Peyer's patch (tissue), 4 donors: ENCODE measurements at regions not wholly inside any gene's neighbourhood (a gene's known extent, or its start where the extent isn't known, plus 50 kb on each side); places are given as distances from the start of the nearest gene placed in this dataset.

Source experiments
- DNase-seq, 3 donors: peaks; one replicate each; pipeline ENCODE4 v3.0.0-alpha.2; 2017 to 2019
- H3K27ac ChIP-seq, 4 donors: fragments of 200-600 bp; sonication (generic); one replicate each; pipeline ENCODE4 v1.5.1; 2016 to 2019
- H3K27me3 ChIP-seq, 2 donors: fragments of 200-600 bp; sonication (generic); one replicate each; pipeline ENCODE4 v1.5.1; 2019
- H3K36me3 ChIP-seq, 3 donors: fragments of 200-600 bp; sonication (generic); one replicate each; pipeline ENCODE4 v1.5.1; 2016 to 2019
- H3K4me1 ChIP-seq, 4 donors: fragments of 200-600 bp; sonication (generic); one replicate each; pipeline ENCODE4 v1.5.1; 2016 to 2019
- H3K4me3 ChIP-seq, 4 donors: fragments of 200-600 bp; sonication (generic); 1 replicate in 3 of 4; 2 replicates in 1 of 4; pipeline ENCODE4 v1.5.1; 2016 to 2019; ENCODE audit warnings: mild to moderate bottlenecking in 1 of 4
- H3K9me3 ChIP-seq, 4 donors: fragments of 200-600 bp; sonication (generic); one replicate each; pipeline ENCODE4 v1.5.1; 2016 to 2019; ENCODE audit warnings: mild to moderate bottlenecking in 1 of 4
- POLR2A ChIP-seq, 2 donors: fragments of 450-650 bp; IDR thresholded peaks; one replicate each; pipeline ENCODE4 v1.5.1; 2017; ENCODE audit warnings: antibody characterized with exemption in 2 of 2, mild to moderate bottlenecking in 2 of 2, moderate library complexity in 2 of 2
- TF ChIP-seq, protein P1 (sequence below), 6 experiments: fragments of 450-650 bp in 4 of 6; fragments of 200-600 bp in 2 of 6; sonication (generic) in 1 of 6; IDR thresholded peaks; one replicate each; pipeline ENCODE4 v1.5.1; 2017 to 2019; ENCODE audit warnings: antibody characterized with exemption in 6 of 6, mild to moderate bottlenecking in 3 of 6, moderate library complexity in 1 of 6

- H3K27ac ChIP-seq, result no peak overlapping the region
- H3K27me3 ChIP-seq, result no peaks in the 10 kb centered on the region
- peak; percentile 25 to 83 (median 53) for DNase-seq
- H3K9me3 ChIP-seq, result no peaks in the 10 kb centered on the region
- H3K4me3 ChIP-seq, result no peak overlapping the region
- no peaks in the 10 kb centered on the region for H3K36me3 ChIP-seq
- H3K4me1 ChIP-seq, result peaks cover 0 to 13% (median 0%) of the 10 kb centered on the region in 4 donors
- TF ChIP-seq, protein P1, sequence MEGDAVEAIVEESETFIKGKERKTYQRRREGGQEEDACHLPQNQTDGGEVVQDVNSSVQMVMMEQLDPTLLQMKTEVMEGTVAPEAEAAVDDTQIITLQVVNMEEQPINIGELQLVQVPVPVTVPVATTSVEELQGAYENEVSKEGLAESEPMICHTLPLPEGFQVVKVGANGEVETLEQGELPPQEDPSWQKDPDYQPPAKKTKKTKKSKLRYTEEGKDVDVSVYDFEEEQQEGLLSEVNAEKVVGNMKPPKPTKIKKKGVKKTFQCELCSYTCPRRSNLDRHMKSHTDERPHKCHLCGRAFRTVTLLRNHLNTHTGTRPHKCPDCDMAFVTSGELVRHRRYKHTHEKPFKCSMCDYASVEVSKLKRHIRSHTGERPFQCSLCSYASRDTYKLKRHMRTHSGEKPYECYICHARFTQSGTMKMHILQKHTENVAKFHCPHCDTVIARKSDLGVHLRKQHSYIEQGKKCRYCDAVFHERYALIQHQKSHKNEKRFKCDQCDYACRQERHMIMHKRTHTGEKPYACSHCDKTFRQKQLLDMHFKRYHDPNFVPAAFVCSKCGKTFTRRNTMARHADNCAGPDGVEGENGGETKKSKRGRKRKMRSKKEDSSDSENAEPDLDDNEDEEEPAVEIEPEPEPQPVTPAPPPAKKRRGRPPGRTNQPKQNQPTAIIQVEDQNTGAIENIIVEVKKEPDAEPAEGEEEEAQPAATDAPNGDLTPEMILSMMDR (IDR thresholded peaks at IDR 0.05), result peak in 4 of 6 experiments; percentile 50 to 88 (median 86)
- TF ChIP-seq POLR2A (IDR thresholded peaks at IDR 0.05), result no peak
These were observed 55.2 kb upstream of the ADGRF1 start for GRCh38 chr6:47097092-47097945.

GRCh38 chr6:47096211-47096895, 54.2 kb upstream of the ADGRF1 start:
- Histone ChIP-seq H3K9me3 (no peaks in the 10 kb centered on the region), H3K27ac (no peak overlapping the region), H3K27me3 (no peaks in the 10 kb centered on the region), H3K4me1 (peaks cover 0 to 13% (median 0%) of the 10 kb centered on the region in 4 donors), H3K36me3 (no peaks in the 10 kb centered on the region), H3K4me3 (no peak overlapping the region)
- TF ChIP-seq, protein P1 (IDR thresholded peaks at IDR 0.05), result no peak
- no peak for TF ChIP-seq POLR2A (IDR thresholded peaks at IDR 0.05)
- no peak for DNase-seq

GRCh38 chr6:47094241-47094925, 52.3 kb upstream of the ADGRF1 start:
- Histone ChIP-seq H3K27ac (no peak overlapping the region), H3K4me1 (peaks cover 0 to 13% (median 0%) of the 10 kb centered on the region in 4 donors), H3K4me3 (no peak overlapping the region), H3K27me3 (no peaks in the 10 kb centered on the region), H3K9me3 (no peaks in the 10 kb centered on the region), H3K36me3 (no peaks in the 10 kb centered on the region)
- no peak for TF ChIP-seq POLR2A (IDR thresholded peaks at IDR 0.05)
- TF ChIP-seq, protein P1 (IDR thresholded peaks at IDR 0.05), result peak in 3 of 6 experiments; percentile 17 to 37 (median 21)
- peak in 1 of 3 donors; percentile 52 for DNase-seq

GRCh38 chr6:47093169-47093568, 51.0 kb upstream of the ADGRF1 start:
- no peaks in the 10 kb centered on the region for H3K27me3 ChIP-seq
- no peak overlapping the region for H3K4me3 ChIP-seq
- peaks cover 0 to 13% (median 0%) of the 10 kb centered on the region in 4 donors for H3K4me1 ChIP-seq
- peak overlapping the region in 1 of 4 donors; percentile 42 for H3K27ac ChIP-seq
- peak in 2 of 3 donors; percentile 57 to 63 for DNase-seq
- H3K9me3 ChIP-seq, result no peaks in the 10 kb centered on the region
- TF ChIP-seq POLR2A (IDR thresholded peaks at IDR 0.05), result no peak
- TF ChIP-seq, protein P1 (IDR thresholded peaks at IDR 0.05), result no peak
- H3K36me3 ChIP-seq, result no peaks in the 10 kb centered on the region

DNA sequence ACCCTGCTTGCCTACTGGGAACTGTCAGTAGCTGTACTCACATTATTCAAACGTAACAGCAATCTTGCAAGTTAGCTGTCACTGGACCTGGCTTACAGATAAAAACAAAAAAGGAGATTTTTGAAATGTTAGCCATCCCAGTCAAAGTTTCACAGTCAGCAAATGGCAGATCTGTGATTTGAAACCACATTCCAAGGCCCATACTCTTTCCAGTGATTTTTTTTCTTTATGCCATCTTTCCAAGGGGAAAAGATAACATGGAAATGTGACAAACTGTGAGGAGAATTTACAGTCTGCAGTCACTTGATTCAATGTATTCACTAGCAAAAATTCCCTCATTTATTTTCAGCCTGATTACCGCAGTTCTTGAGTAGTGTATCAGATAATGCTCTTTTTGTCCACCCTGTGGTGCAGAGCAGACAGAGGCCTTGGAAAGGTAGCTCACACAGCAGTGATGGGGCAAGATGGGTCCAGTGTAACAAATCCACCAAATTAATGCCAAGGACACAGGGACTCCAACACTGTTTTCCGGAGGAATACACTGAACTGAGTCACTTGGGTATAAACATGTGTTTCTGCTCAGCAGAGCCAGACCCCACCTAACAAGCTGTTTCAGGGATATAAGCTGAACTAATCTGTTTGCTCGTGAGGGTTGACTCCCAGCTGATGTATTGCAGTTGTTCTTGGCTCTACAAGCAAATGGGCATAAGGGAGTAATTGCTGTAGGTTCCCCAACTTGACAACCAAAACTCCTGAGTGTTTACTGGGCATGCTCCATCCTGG, 49.9 kb upstream of the ADGRF1 start:
- TF ChIP-seq, protein P1 (IDR thresholded peaks at IDR 0.05), result no peak
- TF ChIP-seq POLR2A (IDR thresholded peaks at IDR 0.05), result no peak
- H3K4me1 ChIP-seq, result peaks cover 0 to 13% (median 0%) of the 10 kb centered on the region in 4 donors
- no peak overlapping the region for H3K27ac ChIP-seq
- DNase-seq, result no peak
- no peaks in the 10 kb centered on the region for H3K9me3 ChIP-seq
- no peak overlapping the region for H3K4me3 ChIP-seq
- H3K27me3 ChIP-seq, result no peaks in the 10 kb centered on the region
- no peaks in the 10 kb centered on the region for H3K36me3 ChIP-seq
